KG1 (cell line): ENCODE measurements at regions not wholly inside any gene's neighbourhood (a gene's known extent, or its start where the extent isn't known, plus 50 kb on each side); places are given as distances from the start of the nearest gene placed in this dataset.
"Not testable (repeated sequence)": the region's sequence is repeated elsewhere in the genome, so short reads cannot be mapped to it uniquely, and the experiment has no call there.

Experiments
- DNase-seq: peaks from one replicate; lab custom pipeline; 2025; lab: John Stamatoyannopoulos, UW

DNA sequence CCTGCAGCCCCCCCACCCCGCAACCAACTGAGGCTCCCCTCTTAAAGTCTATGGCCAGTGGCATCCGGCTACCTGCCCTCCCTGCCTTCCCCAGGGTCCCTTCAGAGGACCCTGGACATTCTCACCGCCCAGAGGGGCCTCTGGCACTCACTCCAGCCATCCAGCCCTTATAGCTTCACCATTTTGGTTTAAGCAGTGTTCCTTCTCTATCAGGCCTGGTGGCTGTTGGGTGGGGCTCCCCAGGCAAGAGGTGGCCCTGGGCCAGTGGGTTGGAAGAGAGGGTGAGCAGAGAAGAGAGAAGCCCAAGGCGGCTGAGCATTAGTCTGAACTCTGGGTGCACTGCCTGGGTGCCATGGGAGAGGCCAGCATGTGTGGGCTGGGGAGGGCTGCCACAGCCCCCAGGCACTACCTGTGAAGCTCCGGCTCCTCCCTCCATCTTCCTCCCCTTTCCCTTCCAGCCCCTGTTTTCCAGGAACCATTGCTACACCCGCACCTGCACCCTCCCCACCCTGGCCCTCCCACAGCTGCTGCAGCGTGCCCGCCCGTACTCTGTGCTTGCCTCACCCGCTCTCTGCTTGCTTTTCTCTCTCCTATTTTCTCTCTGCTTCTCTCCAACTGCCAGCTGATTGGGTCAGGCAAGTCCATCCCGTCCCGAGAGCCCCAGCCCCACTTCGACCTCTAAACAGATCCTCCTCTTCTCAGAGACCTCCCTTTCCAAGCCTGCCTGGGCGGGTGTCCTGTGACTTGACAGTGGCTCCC lies 168.2 kb downstream of the TBC1D2B start:
- DNase-seq = no peak

DNA sequence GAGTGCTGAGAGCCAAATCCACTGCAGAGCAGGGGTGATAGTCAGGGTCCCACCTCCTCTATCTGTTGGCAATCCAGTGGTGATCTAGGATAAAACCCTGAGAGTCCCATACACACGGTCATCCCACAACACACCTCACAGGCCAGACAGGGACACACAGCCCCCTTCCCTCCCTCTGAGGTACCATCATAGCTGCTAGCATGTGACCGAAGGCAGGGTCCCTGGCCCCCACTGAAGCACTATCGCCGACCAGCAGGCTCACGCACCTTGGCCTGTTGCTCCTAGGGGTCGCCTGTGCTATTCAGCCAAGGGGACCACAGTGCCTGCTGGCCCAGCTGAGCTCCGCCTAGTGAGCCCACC lies 168.8 kb downstream of the TBC1D2B start:
- DNase-seq = not testable (repeated sequence)

DNA sequence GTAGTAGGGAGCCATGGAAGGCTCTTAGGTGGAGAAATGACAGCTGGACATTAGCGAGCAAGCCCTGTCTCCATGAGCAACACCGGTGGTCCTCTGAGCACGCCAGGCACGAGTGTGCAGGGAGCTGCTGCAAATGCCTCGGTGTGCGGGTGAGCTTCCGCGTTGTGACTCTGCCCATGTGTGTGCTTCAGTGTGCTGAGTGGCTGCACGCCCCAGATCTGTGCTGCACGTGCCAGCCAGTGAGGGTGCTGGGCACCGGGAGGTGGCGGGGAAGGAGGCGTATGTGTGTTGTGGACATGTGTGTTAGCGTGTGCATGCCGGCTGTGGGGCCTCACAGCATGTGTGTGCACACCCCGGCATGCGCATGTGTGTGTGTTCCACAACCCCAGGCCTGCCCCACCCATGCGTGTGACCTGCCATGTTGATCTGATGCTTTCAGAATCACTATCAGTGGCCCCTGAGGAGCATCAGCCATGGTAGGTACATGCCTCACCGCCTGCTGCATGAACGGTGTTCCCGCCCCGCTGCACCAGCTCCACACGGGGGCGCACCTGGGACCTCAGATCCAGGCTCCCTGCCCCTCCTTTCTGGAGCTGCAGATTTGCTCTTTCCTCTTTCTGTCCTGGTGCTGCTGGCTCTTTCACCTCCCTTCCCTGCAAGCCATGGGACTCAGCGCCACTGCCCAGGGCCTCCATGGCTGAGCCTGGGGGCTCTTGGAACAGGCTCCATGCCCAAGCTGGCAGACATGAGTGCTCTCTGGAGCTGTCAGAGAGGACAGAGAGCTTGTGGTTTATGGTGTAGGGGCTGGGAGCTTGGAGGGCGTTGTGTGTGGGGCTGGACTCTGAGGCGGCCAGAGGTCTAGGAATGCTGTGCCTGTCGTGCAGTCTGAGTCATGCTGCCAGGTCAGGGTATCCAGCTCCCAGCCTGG lies 169.4 kb downstream of the TBC1D2B start:
- no peak for DNase-seq

DNA sequence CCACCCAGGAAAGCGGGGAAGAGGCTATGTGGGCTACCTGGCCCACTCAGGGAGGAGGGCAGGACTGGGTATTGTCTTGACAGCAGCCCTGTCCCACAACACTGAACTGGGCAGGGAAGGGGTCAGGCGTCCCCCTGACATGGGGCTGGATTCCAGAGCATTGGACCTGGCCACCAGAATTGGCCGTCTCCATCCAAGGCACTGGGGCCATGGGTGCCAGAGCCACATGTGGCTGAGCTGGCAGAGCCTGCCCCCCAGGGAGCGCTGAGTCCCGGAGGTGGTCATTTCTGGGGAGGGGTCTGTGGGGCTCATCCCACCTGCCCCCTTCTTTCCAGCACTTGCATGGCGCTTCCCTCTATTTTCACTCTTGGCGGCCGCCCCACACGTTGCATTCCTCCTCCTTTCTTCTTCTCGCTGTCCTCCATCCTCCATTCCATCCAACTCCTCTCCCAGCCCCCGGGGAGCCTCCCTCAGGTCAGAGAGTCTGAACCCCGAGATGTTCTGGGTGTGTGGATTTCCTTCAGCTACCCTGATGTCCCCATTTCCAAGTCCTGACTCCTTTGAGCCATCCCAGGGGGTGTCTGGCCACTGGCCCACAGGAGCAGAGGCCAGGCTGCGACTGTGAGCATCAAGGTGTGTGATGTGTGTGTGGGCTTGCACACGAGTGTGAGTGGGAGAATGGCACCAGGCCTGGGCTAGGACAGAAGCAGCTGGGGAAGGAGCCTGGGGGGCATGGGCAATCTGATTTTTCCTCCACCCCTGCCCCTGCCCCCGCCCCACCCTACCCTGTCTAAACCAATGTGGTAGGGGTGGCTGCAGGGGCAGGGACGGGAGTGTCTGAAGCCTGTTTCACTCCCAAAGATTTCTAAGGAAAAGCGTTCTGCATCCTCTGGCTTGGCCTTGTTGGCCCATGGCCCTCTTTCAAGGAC lies 171.2 kb downstream of the TBC1D2B start:
- DNase-seq = not testable (repeated sequence)

DNA sequence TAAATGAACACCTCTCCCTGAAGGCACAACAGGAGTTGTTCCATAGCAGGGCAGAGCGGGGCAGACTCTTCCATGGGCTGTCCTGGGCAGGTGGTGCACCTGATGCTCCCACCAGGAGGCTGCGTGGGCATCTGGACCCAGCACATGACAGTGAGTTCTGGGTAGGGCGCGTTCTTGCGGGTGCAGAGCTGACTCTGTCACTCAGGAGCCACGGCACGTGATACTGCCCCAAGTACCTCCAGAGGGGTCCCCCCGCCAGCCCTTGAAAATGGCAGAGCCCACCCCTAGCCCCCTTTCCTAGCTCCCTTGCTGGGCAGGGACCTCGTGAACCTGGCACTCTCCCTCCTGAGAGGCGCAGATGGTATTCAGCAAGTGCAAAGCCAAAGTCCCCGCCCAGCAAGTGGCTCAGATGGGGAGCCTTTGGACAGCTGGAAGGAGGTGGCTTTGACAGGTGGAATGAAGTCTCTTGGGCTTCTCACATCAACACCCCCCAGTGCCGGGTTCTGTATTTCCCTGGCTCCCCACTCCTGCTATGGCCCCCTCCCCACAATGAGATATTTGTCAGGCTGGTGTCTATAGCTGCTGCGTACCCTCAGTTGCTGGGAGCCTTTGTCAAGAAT lies 172.1 kb downstream of the TBC1D2B start:
- no peak for DNase-seq

DNA sequence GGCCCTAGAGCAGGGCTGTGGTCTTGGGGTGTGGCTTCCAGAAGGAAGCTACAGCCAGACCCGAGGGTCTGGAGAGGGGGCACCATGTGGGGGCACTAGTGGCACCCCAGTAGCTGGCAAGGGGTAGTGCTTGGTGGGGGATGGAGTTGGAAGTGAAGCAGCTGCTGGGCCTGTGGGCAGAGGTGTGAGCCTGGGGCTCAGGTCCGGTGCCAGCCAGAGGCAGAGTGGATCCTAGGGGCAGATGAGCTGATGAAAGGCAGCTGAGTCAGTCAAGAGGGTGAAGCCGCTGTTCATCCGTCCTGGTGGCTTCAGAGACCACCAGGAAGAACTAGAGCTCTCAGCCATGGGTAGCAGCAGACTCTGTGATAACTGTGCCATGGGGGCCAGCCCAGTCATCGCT lies 172.6 kb downstream of the TBC1D2B start:
- DNase-seq = no peak

DNA sequence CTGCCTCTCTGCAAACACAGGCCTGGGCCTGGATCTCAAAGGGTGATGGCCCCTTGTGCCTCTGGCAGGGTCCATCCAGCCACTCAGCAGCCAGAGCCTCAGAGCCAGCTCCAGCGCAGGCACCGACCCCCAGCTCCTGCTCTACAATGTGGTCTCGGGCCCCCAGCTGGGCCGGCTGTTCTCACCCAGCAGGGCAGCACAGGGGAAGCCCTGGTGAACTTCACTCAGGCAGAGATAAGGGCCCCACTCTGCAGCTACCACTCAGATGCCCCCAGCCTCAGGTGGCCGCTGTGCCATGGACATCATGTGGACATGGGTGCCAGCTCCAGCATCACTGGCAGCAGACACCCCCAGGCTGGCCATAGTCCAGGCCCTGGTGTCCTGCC lies 173.1 kb downstream of the TBC1D2B start:
- DNase-seq = no peak

DNA sequence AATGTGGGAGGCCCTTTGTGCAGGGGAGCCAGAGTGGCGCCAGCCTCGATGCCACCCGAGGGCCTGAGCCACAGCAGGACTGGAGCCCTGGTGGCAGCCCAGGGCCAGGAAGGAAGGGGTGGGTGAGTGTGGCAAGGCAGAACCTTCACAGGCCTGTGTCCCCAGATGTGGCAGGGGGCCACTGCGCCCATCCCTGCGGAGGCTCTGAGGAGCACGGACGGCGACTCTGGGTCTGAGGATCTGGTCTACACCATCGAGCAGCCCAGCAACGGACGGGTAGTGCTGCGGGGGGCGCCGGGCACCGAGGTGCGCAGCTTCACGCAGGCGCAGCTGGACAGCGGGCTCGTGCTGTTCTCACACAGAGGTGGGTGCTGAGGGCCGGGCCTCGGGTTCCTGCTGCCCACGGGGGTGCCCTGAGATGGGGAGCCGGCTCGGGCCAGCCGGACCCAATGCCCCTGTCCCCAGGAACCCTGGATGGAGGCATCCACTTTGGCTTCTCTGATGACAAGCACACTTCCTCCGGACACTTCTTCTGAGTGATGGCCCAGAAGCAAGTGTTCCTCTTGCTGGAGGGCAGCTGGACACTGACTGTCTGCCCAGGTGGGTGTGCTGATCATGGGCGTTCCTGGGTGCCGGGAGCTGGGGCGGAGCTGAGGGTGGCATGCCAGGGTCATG lies 173.6 kb downstream of the TBC1D2B start:
- not testable (repeated sequence) for DNase-seq

DNA sequence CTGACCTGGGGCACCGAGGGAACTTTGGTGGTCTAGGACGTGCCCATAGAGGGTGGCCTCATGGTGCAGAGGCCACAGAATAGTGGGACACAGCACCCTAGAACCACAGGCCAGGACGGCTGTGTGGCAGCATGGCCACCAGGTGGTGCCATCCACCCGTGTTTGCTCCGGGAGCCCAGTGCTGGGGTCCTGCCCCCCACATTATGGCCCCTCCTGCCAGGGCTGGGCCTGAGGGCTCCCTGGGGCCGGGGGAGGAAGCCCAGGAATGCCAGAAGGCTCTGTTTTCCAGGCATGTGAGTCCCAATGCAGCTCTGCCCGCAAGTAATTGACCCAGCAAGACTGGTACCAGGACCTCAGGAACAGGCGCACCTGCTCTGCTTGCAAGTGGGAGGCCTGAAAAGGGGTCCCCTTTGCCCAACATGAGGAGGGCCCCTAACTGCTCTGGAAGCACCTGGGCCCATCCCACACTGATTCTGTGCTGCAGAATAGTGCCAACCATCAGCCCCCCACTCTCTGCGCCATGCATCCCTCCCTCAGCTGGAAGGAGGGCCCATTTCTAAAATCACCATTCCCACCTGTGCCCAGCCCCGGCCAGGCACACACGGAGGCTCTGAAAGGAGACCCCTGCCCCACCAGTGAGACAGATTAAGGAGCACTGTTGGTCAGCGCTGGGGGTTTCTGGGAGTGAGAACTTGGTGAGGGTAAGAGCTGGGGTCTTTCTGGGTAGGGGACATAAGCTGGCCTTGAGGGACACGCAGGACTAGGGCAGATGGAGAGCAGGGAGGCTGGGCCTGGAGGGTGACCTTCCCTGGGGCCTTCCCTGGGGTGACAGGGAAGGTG lies 174.4 kb downstream of the TBC1D2B start:
- not testable (repeated sequence) for DNase-seq

DNA sequence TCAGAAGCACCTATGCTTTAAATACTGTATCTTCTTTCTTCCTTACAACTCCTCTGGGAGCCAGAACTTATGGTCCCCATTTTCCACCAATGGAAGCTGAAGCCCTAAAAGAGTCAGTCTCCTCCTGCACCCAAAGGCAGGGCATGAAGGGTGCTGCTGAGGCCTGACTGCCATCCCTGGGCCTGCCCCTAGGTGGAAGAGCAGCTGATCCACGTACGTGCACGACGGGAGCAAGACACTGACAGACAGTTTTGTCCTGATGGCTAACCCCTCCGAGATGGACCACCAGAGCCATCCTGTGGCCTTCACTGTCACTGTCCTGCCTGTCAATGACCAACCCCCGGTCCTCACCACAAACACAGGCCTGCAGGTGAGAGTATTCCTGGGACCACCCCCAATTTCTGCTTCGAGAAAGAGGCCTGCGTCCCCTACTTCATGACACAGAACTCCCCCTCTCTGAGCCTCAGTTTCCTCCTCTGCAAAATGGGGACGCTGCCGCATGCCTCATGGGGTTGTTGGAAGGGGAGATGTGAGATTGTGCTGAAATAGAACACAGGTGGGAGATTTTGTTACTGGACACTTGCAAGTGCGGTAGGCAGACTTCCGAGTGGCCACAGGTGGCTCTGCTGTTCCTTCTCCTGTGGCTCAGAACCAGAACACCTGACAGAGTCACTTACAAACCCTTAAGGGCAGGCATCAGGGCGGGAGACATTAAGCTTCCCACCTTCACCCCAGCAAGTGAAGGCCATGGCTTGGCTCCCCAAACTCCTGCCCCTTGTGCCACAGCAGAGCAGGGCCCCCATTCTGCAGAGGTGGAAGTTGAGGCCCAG lies 175.4 kb downstream of the TBC1D2B start:
- no peak for DNase-seq

DNA sequence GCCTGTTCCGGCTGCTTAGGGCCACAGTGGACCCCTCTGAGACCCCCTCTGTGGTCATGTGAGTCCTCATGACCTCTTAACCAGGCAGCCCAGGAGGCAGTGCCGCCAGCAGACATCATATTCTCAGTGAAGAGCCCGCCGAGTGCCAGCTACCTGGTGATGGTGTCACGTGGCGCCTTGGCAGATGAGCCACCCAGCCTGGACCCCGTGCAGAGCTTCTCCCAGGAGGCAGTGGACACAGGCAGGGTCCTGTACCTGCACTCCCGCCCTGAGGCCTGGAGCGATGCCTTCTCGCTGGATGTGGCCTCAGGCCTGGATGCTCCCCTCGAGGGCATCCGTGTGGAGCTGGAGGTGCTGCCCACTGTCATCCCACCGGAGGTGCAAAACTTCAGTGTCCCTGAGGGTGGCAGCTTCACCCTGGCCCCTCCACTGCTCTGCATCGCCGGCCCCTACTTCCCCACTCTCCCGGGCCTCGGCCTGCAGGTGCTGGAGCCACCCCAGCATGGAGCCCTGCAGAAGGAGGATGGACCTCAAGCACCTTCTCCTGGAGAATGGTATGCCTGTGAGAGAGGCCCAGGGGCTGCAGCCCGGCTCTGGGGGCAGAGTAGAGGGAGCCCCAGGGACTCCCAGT lies 176.1 kb downstream of the TBC1D2B start:
- DNase-seq = no peak

DNA sequence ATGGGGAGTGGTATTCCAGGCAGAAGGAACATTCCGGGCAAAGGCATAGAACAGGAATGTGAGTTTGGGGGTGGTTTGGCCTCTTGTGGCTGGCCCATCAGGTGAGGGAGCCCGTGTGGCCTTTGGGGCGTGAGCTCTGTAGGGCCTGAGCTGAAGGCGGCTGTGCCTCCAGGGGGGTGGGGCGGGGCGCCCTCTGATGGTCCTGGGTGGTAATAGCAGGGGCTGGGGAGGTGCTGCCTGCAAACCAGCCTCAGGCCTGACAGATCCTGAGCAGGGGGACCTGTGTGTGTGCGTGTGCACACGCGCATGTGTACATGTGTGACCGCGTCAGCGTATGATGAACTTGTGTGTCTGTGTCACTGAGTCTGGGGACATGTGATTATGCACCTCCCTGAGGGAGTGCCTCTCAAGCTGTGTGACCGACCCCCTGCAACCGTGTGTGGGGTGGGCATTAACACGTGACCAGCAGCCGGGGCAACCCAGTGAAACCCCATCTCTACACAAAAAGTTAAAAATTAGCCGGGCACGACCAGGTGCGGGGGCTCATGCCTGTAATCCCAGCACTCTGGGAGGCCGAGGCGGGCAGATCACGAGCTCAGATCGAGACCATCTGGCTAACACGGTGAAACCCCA lies 177.1 kb downstream of the TBC1D2B start:
- not testable (repeated sequence) for DNase-seq

DNA sequence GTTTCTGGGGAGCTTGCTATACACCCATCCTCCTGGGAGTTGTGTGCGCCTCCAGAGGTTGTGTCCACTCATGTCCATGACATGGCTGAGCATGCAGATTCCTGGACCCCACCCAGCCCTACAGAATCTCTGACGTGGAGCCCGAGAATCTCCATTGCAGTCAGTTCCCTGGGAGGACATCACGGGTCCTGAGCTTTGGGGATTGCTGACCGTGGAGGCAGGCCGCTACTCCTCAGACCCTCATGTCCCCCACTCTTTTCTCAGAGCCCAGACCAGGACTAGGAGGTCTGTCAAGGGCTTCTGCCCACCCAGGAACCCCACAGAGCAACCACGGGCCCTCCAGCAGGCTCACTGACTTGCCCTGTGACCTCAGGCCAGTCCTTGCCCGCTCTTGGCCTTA lies 177.7 kb downstream of the TBC1D2B start:
- not testable (repeated sequence) for DNase-seq

DNA sequence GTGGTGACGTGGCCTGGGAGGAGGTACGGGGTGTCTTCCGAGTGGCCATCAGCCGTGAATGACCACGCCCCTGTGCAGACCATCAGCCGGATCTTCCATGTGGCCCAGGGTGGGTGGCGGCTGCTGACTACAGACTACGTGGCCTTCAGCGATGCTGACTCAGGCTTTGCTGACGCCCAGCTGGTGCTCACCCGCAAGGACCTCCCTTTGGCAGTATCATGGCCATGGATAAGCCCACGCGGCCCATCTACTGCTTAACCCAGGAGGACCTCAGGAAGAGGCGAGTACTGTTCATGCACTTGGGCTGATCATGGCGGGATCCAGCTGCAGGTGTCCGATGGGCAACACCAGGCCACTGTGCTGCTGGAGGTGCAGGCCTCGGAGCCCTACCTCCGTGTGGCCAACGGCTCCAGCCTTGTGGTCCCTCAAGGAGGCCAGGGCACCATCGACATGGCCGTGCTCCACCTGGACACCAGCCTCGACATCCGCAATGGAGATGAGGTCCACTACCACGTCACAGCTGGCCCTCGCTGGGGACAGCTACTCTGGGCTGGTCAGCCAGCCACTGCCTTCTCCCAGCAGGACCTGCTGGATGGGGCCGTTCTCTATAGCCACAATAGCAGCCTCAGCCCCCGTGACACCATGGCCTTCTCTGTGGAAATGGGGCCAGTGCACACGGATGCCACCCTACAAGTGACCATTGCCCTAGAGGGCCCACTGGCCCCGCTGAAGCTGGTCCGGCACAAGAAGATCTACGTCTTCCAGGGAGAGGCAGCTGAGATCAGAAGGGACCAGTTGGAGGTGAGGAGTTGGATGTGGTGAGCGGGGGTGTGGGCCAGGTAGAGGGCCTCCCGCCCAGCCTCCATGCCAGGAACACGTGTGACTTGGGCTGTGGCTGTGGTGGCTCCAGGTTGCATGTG lies 178.4 kb downstream of the TBC1D2B start:
- DNase-seq = no peak

DNA sequence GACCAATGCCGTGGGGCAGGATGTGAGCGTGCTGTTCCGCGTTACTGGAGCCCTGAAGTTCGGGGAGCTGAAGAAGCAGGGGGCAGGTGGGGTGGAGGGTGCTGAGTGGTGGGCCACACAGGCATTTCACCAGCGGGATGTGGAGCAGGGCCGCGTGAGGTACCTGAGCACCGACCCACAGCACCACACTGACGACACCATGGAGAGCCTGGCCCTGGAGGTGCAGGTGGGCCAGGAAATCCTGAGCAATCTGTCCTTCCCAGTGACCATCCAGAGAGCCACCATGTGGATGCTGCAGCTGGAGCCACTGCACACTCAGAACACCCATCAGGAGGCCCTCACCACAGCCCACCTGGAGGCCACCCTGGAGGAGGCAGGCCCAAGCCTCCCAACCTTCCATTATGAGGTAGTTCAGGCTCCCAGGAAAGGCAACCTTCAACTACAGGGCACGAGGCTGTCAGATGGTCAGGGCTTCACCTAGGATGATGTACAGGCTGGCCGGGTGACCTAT lies 179.6 kb downstream of the TBC1D2B start:
- no peak for DNase-seq

DNA sequence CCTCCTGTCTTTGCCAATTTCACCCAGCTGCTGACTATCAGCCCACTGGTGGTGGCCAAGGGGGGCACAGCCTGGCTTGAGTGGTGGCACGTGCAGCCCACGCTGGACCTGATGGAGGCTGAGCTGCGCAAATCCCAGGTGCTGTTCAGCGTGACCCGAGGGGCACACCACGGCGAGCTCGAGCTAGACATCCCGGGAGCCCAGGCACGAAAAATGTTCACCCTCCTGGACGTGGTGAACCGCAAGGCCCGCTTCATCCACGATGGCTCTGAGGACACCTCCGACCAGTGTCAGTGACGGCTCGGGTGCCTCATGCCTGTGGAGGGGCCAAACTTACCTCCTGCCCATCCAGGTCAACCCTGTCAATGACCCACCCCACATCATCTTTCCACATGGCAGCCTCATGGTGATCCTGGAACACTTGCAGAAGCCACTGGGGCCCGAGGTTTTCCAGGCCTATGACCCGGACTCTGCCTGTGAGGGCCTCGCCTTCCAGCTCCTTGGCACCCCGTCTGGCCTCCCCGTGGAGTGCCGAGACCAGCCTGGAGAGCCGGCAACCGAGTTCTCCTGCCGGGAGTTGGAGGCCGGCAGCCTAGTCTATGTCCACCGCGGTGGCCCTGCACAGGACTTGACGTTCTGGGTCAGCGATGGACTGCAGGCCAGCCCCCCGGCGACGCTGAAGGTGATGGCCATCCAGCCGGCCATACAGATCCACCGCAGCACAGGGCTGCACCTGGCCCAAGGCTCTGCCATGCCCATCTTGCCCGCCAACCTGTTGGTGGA lies 180.2 kb downstream of the TBC1D2B start:
- not testable (repeated sequence) for DNase-seq
